ENCODE measurements at regions not wholly inside any gene's neighbourhood (a gene's known extent, or its start where the extent isn't known, plus 50 kb on each side); places are given as distances from the start of the nearest gene placed in this dataset.
"Not testable (repeated sequence)": the region's sequence is repeated elsewhere in the genome, so short reads cannot be mapped to it uniquely, and the experiment has no call there.

DNA sequence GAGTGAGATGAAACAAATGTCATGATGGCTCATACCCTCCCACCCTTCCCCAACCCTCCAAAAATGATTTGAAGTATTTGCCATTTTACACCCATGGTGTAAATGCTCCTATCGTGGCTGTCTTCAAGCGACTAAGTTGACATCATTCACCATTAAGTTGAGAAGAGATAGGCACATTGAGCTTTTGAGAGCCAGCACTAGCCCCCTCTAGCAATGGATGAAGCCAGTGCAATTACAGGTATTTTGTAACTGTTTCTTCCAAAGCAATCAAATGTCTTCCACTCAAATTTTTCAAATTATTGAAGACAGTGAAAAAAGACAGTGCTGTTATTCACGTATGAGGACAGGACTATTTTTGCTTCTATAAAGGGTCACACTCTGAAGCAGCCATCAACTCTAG lies 371.5 kb upstream of the KLF4 start:
- Histone ChIP-seq H3K27ac (no peak overlapping the region), H3K4me3 (no peak overlapping the region)

GRCh38 chr9:107858260-107858659 lies 368.7 kb upstream of the KLF4 start:
- H3K4me3 ChIP-seq, result no peak overlapping the region
- H3K27ac ChIP-seq, result no peak overlapping the region

- Histone ChIP-seq H3K4me3 (no peak overlapping the region), H3K27ac (no peak overlapping the region)
Measured at GRCh38 chr9:107856633-107857032, 367.1 kb upstream of the KLF4 start.

GRCh38 chr9:107855164-107855563 lies 365.6 kb upstream of the KLF4 start:
- no peak overlapping the region for H3K4me3 ChIP-seq

GRCh38 chr9:107853461-107853860 lies 363.9 kb upstream of the KLF4 start:
- Histone ChIP-seq H3K4me3 (no peak overlapping the region), H3K27ac (no peak overlapping the region)

More at GRCh38 chr9:107855164-107855563, 365.6 kb upstream of the KLF4 start:
- no peak overlapping the region for H3K27ac ChIP-seq

GRCh38 chr9:107852891-107853290 lies 363.3 kb upstream of the KLF4 start:
- Histone ChIP-seq H3K4me3 (no peak overlapping the region), H3K27ac (no peak overlapping the region)

DNA sequence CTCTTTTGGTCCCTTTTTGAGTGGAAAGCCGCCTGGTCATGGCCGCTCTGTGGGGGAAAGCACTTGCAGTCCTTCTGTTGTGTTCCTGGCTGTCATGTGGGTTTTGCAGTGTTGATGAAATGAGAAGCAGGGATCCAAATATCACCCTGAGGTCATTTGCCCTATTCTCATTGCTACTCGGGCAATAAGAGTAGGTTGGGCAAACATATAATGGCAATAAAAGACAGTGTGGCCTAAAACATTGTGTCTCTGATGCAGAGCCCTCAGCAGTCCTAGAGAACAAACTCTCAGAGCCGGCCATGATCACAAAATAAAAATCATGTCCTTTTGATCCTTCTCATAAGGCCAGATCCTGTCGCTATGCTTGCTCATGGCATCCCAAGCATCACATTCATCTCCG lies 361.1 kb upstream of the KLF4 start:
- H3K4me3 ChIP-seq, result no peak overlapping the region
- no peak overlapping the region for H3K27ac ChIP-seq

DNA sequence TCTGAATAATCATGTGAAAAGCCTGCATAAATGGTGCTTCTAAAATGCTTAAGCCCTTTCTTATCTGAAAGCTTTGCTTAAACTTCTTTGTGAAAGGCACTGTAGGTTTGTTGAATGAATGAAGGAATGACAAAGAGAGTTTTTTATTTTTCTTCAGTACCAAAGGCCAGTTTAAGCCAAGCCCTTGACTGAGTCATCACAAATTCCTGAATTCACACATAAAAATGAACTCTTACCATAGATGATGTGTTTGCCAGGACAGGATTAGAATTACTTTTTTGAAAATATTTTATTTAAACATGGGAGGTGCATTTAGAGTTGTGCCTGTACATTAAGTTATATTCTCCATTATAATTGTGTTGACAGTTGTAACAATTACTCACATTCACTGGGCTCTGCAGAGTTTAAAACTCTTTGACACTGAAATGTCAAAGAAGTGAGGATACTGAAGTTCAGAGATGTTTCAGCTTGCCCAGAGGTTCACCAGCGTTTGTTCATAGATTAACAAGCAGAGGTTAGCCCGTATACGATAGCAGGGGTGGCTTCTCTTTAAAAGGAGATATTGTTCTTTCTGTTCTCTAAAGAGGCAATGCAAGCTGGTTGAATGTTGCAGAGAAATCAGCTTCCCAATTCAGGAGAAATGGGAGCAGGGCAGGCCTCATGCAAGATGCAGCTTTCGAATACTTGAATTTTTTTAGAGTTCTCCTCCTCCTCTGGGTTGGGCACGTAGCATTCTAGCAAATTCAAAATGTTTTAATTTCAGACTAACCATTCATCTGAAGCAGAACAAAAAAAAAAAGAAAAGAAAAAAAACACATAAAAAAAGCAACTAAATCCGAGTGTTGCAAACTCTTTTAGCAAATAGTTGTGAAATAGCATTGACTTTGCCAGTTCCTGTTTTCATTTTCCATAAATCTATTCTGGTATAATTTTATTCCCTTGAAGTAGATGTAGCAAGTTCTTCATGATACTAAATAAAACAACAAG lies 358.7 kb upstream of the KLF4 start:
- Histone ChIP-seq H3K4me3 (no peak overlapping the region), H3K27ac (peak overlapping the region in 3 of 21 experiments; percentile 38 to 58 (median 39))

GRCh38 chr9:107842530-107842929 lies 353.0 kb upstream of the KLF4 start:
- Histone ChIP-seq H3K4me3 (no peak overlapping the region), H3K27ac (no peak overlapping the region)

- H3K27ac ChIP-seq, result no peak overlapping the region
Measured at GRCh38 chr9:107841076-107841475, 351.5 kb upstream of the KLF4 start.

GRCh38 chr9:107839371-107839770 lies 349.8 kb upstream of the KLF4 start:
- Histone ChIP-seq H3K4me3 (no peak overlapping the region), H3K27ac (no peak overlapping the region)

More at GRCh38 chr9:107841076-107841475, 351.5 kb upstream of the KLF4 start:
- H3K4me3 ChIP-seq, result no peak overlapping the region

DNA sequence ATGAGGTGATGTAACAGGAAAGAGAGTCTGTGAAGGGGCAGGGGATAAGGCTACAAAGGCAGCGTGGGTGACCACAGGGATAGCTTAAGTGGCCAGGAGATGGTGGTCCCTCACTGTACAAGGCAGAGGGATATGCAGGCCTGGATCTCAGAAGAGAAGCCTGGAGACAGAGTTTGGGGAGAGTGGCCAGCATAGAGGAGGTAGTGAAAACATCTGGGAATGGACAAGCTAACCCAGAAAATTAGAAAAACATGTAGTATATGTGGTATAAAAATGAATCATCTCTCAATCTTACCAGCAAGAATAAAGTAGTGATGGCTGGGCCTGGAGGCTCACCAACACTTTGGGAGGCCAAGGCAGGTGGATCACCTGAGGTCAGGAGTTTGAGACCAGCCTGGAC lies 349.2 kb upstream of the KLF4 start:
- no peak overlapping the region for H3K4me3 ChIP-seq
- peak overlapping the region in 1 of 21 experiments; percentile 2 for H3K27ac ChIP-seq

DNA sequence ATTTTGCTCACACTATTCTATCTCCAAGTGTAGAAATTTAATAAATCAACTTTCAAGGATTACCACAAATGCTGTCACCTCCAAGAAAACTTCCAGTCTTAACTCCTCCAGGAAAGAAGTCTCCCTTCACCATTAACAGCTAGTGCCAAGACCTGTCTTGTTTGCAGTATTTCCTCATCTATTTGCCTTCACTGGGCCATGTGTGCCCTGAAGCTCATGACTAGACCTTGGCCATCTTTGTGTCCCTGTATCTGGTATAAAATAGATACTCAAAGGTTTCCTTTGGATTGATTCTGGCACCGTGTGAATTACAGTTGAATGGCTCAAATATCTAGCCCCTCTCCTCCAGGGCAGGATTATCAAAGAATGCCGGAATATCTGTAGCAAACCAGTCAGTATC lies 346.7 kb upstream of the KLF4 start:
- Histone ChIP-seq H3K27ac (no peak overlapping the region), H3K4me3 (no peak overlapping the region)

DNA sequence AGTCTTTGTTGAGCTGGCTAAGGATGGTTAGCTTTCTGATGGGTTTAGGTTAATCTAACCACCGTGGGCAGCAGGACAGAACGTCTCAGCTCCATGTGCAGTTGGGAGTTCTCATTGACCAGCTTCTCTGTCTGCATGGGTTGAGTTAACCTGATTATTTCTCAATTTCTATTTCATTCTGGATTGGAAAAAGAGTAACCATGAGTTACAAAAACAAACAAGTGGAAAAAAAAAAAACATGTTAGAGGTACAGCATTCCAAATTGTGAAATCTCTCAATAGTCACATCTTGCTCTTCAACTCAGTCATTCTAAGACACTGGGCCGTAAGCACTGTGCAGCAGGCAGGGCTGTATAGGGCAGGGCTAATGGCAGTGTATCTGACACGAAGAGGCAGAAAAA lies 343.7 kb upstream of the KLF4 start:
- H3K27ac ChIP-seq, result peak overlapping the region in 1 of 21 experiments; percentile 41
- no peak overlapping the region for H3K4me3 ChIP-seq

DNA sequence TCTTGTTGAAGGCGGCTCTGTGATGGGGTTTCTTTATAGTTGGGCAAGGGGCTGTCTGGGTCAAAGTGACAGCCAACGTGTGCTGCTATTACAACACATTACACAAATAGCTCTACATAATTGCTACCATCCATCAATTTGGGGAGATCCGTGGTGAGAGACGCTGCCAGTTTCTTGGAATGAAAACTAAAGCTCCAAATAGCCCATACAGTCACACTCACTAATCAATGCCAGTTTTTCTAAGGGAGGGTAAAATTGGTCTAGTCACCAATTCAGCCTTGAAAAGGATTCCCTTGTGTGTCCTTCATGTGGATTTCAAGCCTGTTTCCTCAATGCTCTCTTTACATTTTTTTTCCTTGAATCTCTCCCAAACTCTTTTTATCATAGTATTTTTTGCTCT lies 343.3 kb upstream of the KLF4 start:
- Histone ChIP-seq H3K27ac (peak overlapping the region in 1 of 21 experiments; percentile 41), H3K4me3 (no peak overlapping the region)

GRCh38 chr9:107830479-107830878 lies 340.9 kb upstream of the KLF4 start:
- no peak overlapping the region for H3K27ac ChIP-seq
- H3K4me3 ChIP-seq, result no peak overlapping the region

DNA sequence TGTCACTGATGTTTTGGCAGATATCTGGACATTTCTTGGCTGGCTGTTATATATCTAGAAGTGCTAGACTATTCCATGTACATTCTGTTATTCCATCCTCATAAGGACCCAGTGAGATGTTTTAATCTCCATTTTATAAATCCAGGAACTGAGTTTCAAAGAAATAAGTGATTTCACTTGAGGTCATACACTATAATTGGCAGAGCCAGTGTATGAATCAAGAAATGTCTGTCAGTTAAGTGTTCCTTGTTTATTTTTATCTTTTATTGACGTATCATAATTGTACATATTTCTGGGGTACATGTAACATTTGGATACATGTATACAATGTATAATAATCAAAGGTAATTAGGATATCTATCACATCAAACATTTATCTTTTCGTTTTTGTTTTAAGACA lies 338.3 kb upstream of the KLF4 start:
- Histone ChIP-seq H3K27ac (no peak overlapping the region), H3K4me3 (no peak overlapping the region)

DNA sequence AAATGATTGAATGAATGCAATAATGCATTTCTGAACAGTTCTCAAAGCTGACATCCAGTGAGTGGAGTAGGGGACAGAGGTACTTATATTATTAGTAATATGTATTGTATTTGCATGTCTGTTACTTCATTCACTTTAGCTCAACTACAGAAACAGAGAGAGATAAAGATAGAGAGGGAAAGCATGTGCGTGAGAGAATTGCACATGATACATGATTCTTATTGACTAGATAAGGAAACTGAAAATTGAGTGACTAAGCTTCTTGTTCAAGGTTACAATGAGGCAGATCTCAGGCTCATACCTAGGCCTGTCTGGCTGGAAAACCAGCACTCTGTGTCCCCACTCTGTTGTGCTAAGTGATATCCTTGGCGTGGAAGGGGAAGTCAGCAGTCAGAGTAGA lies 337.7 kb upstream of the KLF4 start:
- Histone ChIP-seq H3K4me3 (no peak overlapping the region), H3K27ac (no peak overlapping the region)

DNA sequence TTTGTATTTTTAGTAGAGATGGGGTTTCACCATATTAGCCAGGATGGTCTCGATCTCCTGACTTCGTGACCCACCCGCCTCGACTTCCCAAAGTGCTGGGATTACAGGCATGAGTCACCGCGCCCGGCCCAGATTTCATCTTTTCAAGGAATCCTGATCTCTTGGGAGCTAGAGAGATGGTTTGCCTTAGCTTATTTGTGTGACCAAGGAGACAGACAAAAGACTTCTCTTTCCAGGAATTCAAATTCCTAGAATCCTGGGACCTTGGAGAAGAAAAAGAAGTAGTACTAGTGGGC lies 337.1 kb upstream of the KLF4 start:
- H3K27ac ChIP-seq, H3K4me3 ChIP-seq: not testable (repeated sequence)

- Histone ChIP-seq H3K4me3 (no peak overlapping the region), H3K27ac (no peak overlapping the region)
Measured at GRCh38 chr9:107824556-107824955, 335.0 kb upstream of the KLF4 start.

DNA sequence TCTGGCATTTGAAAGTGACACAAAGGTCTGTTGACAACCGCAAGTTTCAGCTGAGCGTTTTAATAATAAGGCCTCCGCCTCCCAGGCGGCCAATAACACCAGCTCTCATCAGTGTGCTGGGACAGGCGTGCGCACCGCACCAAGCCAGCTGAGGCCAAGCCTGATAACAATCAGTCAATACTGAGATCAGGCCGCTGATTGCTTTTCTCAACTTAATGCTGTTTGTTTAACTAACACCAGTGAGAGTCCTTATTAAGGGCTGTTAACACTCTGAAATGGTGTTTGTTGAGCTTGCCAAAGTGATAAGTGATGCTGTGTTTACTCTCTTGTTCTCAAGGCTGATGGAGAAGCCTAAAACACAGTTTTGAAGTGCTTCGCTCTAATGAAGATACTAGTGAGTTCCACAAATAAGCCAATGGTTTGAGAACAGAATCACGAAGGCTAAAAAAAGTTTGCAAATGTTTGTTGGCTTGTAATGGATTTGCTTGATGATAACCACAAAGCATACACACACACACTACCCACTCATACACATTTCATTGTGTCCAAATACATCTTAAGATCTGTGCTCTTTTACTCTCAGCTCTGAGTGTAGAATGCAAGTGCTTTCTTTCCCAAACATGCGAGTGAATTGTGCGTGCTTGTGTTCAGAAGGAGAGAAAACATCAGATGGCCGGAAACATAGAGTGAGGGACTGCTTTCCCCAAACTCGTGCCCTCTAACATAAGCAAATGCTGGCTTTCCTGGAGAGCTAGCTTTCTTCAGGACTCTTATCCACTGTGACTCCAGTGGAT lies 330.4 kb upstream of the KLF4 start:
- Histone ChIP-seq H3K4me3 (no peak overlapping the region), H3K27ac (no peak overlapping the region)

Data from skin epidermis (tissue), 12 donors.